Neural cell (in vitro differentiated cells): ENCODE measurements at regions not wholly inside any gene's neighbourhood (a gene's known extent, or its start where the extent isn't known, plus 50 kb on each side); places are given as distances from the start of the nearest gene placed in this dataset.
A peak's percentile ranks its signal among the peaks of the same experiment; 100 is the strongest.

Experiments used
- H2AFZ ChIP-seq: fragments of 200-600, 300-800 bp; sonication (generic), shearing (Covaris generic); 2 replicates; pipeline ENCODE4 v1.6.0; 2014; ENCODE audit warnings: low read depth, mild to moderate bottlenecking, antibody characterized with exemption, low read length, moderate library complexity
- H3F3A ChIP-seq: fragments of 200-600 bp; shearing (Covaris generic); 2 replicates; pipeline ENCODE4 v1.6.1; 2016; ENCODE audit warnings: mild to moderate bottlenecking, moderate library complexity, mixed read lengths, antibody characterized with exemption, low read length; ENCODE audit not compliant: insufficient read depth, poor library complexity, severe bottlenecking
- H3K27ac ChIP-seq: fragments of 200-600, 300-800 bp; sonication (generic), shearing (Covaris generic); 2 replicates; pipeline ENCODE4 v1.5.1; 2014; ENCODE audit warnings: mild to moderate bottlenecking, low read length, moderate library complexity
- H3K27me3 ChIP-seq: fragments of 300-800, 200-600 bp; sonication (generic), shearing (Covaris generic); 2 replicates; pipeline ENCODE4 v1.6.0; 2014; ENCODE audit warnings: mild to moderate bottlenecking, low read depth, low read length, moderate library complexity; ENCODE audit not compliant: insufficient read depth
- H3K36me3 ChIP-seq: fragments of 300-800, 200-600 bp; sonication (generic), shearing (Covaris generic); 2 replicates; pipeline ENCODE4 v1.5.1; 2014; ENCODE audit warnings: mild to moderate bottlenecking, antibody characterized with exemption, low read length, moderate library complexity; ENCODE audit not compliant: insufficient read depth
- H3K4me2 ChIP-seq: fragments of 300-800, 200-600 bp; sonication (generic), shearing (Covaris generic); 2 replicates; pipeline ENCODE4 v1.6.0; 2014; ENCODE audit warnings: mild to moderate bottlenecking, low read length
- H3K4me3 ChIP-seq: fragments of 300-800, 200-600 bp; sonication (generic), shearing (Covaris generic); 2 replicates; pipeline ENCODE4 v1.5.1; 2014; ENCODE audit warnings: mild to moderate bottlenecking, low read length, moderate library complexity
- H3K79me2 ChIP-seq: fragments of 200-600 bp; shearing (Covaris generic); replicated peaks from 2 replicates; pipeline ENCODE4 v1.6.0; 2014; ENCODE audit warnings: mild to moderate bottlenecking, low read length, moderate library complexity; ENCODE audit not compliant: insufficient read depth
- H3K9ac ChIP-seq: fragments of 300-800, 200-600 bp; sonication (generic), shearing (Covaris generic); 2 replicates; pipeline ENCODE4 v1.6.1; 2016; ENCODE audit warnings: mild to moderate bottlenecking, low read length, mixed read lengths
- H3K9me2 ChIP-seq: fragments of 200-600 bp; shearing (Covaris generic); 2 replicates; pipeline ENCODE4 v1.6.1; 2016; ENCODE audit warnings: mild to moderate bottlenecking, low read length, mixed read lengths; ENCODE audit not compliant: insufficient read depth
- H3K9me3 ChIP-seq: fragments of 200-600, 300-800 bp; sonication (generic), shearing (Covaris generic); 2 replicates; pipeline ENCODE4 v1.6.1; 2016; ENCODE audit warnings: mild to moderate bottlenecking, mixed run types, low read length, moderate library complexity, mixed read lengths
- H4K20me1 ChIP-seq: fragments of 200-600 bp; shearing (Covaris generic); 2 replicates; pipeline ENCODE4 v1.6.1; 2016; ENCODE audit warnings: mild to moderate bottlenecking, mixed run types; ENCODE audit not compliant: insufficient read depth
- EP300 ChIP-seq: fragments of 450-650 bp; conservative IDR thresholded peaks from 2 replicates; pipeline ENCODE4 v1.6.1; 2014; ENCODE audit warnings: antibody characterized with exemption, mild to moderate bottlenecking, moderate library complexity; ENCODE audit not compliant: poor library complexity, severe bottlenecking
- EZH2 ChIP-seq: fragments of 200-600, 300-800 bp; shearing (Covaris generic), sonication (generic); IDR thresholded peaks from 2 replicates; pipeline ENCODE4 v1.6.1; 2014; ENCODE audit warnings: antibody characterized with exemption, low read length, borderline replicate concordance, mild to moderate bottlenecking; ENCODE audit not compliant: insufficient read depth, poor library complexity, severe bottlenecking
- MXI1 ChIP-seq: fragments of 450-650 bp; conservative IDR thresholded peaks from 2 replicates; pipeline ENCODE4 v1.6.1; 2014; ENCODE audit warnings: antibody characterized with exemption, mild to moderate bottlenecking; ENCODE audit not compliant: poor library complexity, severe bottlenecking
- POLR2AphosphoS5 ChIP-seq: IDR thresholded peaks from 2 replicates; pipeline ENCODE4 v1.6.1; 2012
- RAD21 ChIP-seq: fragments of 450-650 bp; conservative IDR thresholded peaks from 2 replicates; pipeline ENCODE4 v1.6.1; 2014; ENCODE audit warnings: antibody characterized with exemption, mild to moderate bottlenecking, moderate library complexity
- SMC3 ChIP-seq: fragments of 450-650 bp; conservative IDR thresholded peaks from 2 replicates; pipeline ENCODE4 v1.6.1; 2014; ENCODE audit warnings: antibody characterized with exemption, mild to moderate bottlenecking, moderate library complexity; ENCODE audit not compliant: poor library complexity
- TAF1 ChIP-seq: IDR thresholded peaks from 2 replicates; pipeline ENCODE4 v1.6.1; 2012; ENCODE audit warnings: low read depth
- TF ChIP-seq, protein P1 (sequence below): IDR thresholded peaks from 2 replicates; pipeline ENCODE4 v1.6.1; 2012; ENCODE audit warnings: borderline replicate concordance
- TF ChIP-seq, protein P2 (sequence below): fragments of 450-650 bp; IDR thresholded peaks from 2 replicates; pipeline ENCODE4 v1.5.1; 2014; ENCODE audit warnings: antibody characterized with exemption, mild to moderate bottlenecking, moderate library complexity; ENCODE audit not compliant: poor library complexity, severe bottlenecking

DNA sequence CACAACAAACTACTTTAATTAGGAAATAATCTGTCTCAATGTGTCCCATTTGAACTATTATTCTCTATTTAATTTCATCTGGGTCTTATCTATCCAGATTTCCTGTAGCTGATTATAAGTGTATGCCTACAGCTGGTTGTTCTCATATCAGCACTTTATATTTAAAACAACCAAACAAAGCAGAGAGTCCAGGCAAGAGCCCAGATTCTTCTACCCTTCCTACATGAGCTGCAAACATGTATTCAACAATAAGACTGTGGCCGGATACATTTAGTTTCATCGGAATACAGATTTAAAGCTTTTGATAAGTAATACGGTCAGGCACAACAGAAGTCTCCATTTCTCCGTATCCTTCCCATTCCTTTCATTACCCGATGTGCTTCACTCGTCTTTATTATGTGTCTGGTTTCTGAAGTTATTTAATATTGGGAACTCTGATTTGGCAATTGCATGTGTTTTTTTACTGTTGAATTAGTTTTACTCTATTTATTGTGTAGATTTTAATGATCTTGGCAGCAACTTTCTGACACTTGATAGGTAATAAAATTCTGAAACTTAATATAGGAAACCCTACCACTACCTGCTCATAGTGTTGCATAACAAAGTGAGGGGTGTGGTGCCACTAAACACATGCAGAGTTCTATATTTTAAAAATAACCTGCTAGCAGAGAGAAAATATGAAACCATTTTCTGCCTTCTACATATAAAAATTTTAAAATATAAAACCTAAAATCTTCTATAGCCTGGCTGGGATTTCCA, 653.5 kb upstream of the PTCHD4 start:
- Histone ChIP-seq H3K27ac (peak overlapping the region; percentile 41), H3K4me3 (no peak overlapping the region), H3K9me3 (no peaks in the 10 kb centered on the region), H3K79me2 (no peaks in the 10 kb centered on the region), H3K36me3 (no peaks in the 10 kb centered on the region), H3K9me2 (no peaks in the 10 kb centered on the region), H3K9ac (no peak overlapping the region), H3K27me3 (no peaks in the 10 kb centered on the region), H2AFZ (no peak overlapping the region), H3K4me2 (no peak overlapping the region), H3F3A (no peaks in the 10 kb centered on the region), H4K20me1 (no peaks in the 10 kb centered on the region)
- TF ChIP-seq, protein P1, sequence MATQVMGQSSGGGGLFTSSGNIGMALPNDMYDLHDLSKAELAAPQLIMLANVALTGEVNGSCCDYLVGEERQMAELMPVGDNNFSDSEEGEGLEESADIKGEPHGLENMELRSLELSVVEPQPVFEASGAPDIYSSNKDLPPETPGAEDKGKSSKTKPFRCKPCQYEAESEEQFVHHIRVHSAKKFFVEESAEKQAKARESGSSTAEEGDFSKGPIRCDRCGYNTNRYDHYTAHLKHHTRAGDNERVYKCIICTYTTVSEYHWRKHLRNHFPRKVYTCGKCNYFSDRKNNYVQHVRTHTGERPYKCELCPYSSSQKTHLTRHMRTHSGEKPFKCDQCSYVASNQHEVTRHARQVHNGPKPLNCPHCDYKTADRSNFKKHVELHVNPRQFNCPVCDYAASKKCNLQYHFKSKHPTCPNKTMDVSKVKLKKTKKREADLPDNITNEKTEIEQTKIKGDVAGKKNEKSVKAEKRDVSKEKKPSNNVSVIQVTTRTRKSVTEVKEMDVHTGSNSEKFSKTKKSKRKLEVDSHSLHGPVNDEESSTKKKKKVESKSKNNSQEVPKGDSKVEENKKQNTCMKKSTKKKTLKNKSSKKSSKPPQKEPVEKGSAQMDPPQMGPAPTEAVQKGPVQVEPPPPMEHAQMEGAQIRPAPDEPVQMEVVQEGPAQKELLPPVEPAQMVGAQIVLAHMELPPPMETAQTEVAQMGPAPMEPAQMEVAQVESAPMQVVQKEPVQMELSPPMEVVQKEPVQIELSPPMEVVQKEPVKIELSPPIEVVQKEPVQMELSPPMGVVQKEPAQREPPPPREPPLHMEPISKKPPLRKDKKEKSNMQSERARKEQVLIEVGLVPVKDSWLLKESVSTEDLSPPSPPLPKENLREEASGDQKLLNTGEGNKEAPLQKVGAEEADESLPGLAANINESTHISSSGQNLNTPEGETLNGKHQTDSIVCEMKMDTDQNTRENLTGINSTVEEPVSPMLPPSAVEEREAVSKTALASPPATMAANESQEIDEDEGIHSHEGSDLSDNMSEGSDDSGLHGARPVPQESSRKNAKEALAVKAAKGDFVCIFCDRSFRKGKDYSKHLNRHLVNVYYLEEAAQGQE: no peak
- no peak for TF ChIP-seq SMC3
- TF ChIP-seq POLR2AphosphoS5: no peak
- no peak for TF ChIP-seq MXI1
- TF ChIP-seq RAD21: no peak
- no peak for TF ChIP-seq EP300
- TF ChIP-seq TAF1: no peak
- TF ChIP-seq, protein P2, sequence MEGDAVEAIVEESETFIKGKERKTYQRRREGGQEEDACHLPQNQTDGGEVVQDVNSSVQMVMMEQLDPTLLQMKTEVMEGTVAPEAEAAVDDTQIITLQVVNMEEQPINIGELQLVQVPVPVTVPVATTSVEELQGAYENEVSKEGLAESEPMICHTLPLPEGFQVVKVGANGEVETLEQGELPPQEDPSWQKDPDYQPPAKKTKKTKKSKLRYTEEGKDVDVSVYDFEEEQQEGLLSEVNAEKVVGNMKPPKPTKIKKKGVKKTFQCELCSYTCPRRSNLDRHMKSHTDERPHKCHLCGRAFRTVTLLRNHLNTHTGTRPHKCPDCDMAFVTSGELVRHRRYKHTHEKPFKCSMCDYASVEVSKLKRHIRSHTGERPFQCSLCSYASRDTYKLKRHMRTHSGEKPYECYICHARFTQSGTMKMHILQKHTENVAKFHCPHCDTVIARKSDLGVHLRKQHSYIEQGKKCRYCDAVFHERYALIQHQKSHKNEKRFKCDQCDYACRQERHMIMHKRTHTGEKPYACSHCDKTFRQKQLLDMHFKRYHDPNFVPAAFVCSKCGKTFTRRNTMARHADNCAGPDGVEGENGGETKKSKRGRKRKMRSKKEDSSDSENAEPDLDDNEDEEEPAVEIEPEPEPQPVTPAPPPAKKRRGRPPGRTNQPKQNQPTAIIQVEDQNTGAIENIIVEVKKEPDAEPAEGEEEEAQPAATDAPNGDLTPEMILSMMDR: no peak
- no peak for TF ChIP-seq EZH2

DNA sequence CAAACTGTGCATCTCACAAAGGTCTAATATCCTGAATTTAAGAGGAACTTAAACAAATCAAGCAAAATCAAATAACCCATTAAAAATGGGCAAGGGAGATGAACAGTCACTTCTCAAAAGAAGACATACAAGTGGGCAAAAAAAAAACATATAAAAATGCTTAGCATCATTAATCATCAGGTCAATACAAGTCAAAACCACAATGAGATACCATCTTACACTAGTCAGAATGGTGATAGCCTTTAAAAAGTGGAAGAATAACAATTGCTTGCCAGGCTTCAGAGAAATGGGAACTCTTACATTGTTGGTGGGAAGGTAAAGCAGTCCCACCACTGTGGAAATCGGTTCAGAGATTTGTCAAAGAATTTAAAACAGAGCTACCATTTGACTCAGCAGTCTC, 646.7 kb upstream of the PTCHD4 start:
- H3K27me3 ChIP-seq: no peaks in the 10 kb centered on the region
- H3K9ac ChIP-seq: no peak overlapping the region
- no peak overlapping the region for H3K4me2 ChIP-seq
- H3K27ac ChIP-seq: no peak overlapping the region
- TF ChIP-seq, protein P2: no peak
- TF ChIP-seq EP300 (no peak), TAF1 (no peak), MXI1 (no peak), EZH2 (no peak), POLR2AphosphoS5 (no peak), SMC3 (no peak), RAD21 (no peak)
- TF ChIP-seq, protein P1: no peak
- no peaks in the 10 kb centered on the region for H3K79me2 ChIP-seq
- H4K20me1 ChIP-seq: no peaks in the 10 kb centered on the region
- H2AFZ ChIP-seq: no peak overlapping the region
- H3K36me3 ChIP-seq: no peaks in the 10 kb centered on the region
- no peaks in the 10 kb centered on the region for H3K9me2 ChIP-seq
- H3F3A ChIP-seq: no peaks in the 10 kb centered on the region
- H3K9me3 ChIP-seq: no peaks in the 10 kb centered on the region
- no peak overlapping the region for H3K4me3 ChIP-seq
